IPS-18c (cell line): ENCODE measurements at regions not wholly inside any gene's neighbourhood (a gene's known extent, or its start where the extent isn't known, plus 50 kb on each side); places are given as distances from the start of the nearest gene placed in this dataset.
"Not testable (repeated sequence)": the region's sequence is repeated elsewhere in the genome, so short reads cannot be mapped to it uniquely, and the experiment has no call there.

Source experiments
- H3K4me3 ChIP-seq: 2 replicates; pipeline ENCODE4 v1.7.0; 2013; ENCODE audit warnings: low read depth, mild to moderate bottlenecking, low read length, moderate library complexity; ENCODE audit not compliant: insufficient read depth
- H3K9me3 ChIP-seq: one replicate; pipeline ENCODE4 v1.6.1; 2013; ENCODE audit warnings: mild to moderate bottlenecking, low read length, moderate library complexity; ENCODE audit not compliant: control insufficient read depth, insufficient read depth

DNA sequence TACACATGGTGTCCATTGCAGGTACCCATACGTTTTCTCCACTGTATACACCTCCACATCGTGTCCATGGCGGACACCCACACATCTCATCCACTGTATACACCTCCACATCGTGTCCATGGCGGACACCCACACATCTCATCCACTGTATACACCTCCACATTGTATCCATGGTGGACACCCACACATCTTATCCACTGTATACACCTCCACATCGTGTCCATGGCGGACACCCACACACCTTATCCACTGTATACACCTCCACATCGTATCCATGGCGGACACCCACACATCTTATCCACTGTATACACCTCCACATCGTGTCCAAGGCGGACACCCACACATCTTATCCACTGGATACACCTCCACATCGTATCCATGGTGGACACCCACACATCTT lies 50.4 kb upstream of the TTC34 start:
- H3K9me3 ChIP-seq = peaks cover 53% of the 10 kb centered on the region
- not testable (repeated sequence) for H3K4me3 ChIP-seq

- H3K9me3 ChIP-seq = peaks cover 52% of the 10 kb centered on the region
- H3K4me3 ChIP-seq = no peak overlapping the region
Measured at GRCh38 chr1:2853711-2854110, 52.2 kb upstream of the TTC34 start.

DNA sequence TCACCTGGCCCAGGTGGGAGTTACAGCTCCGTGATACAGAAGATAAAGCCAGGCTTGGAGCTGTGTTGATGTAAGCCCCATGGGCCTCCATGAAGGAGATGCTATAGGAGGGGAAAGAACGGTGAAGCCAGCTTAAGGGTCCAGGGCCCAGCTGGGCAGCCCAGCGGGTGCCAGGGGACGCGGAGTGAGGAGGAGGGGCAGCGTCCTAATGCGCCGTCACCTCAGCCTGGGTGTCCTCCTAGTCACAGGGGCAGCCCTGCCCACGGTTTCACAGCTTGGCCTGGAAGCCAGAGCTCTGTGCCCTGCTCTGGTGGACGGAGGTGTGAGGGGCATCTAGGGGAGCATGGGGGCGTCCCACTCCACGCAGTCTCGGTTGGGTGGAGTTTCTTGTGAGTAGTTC lies 52.7 kb upstream of the TTC34 start:
- no peak overlapping the region for H3K4me3 ChIP-seq
- peaks cover 52% of the 10 kb centered on the region for H3K9me3 ChIP-seq

- Histone ChIP-seq H3K4me3 (no peak overlapping the region), H3K9me3 (peaks cover 54% of the 10 kb centered on the region)
Measured at GRCh38 chr1:2854611-2855010, 53.1 kb upstream of the TTC34 start.

GRCh38 chr1:2855206-2856065 lies 53.9 kb upstream of the TTC34 start:
- H3K4me3 ChIP-seq = no peak overlapping the region
- H3K9me3 ChIP-seq = peaks cover 53% of the 10 kb centered on the region

GRCh38 chr1:2856066-2856390 lies 54.5 kb upstream of the TTC34 start:
- peaks cover 55% of the 10 kb centered on the region for H3K9me3 ChIP-seq
- no peak overlapping the region for H3K4me3 ChIP-seq

- peaks cover 56% of the 10 kb centered on the region for H3K9me3 ChIP-seq
- H3K4me3 ChIP-seq = no peak overlapping the region; the same call in 1 of the 2 replicates
Measured at GRCh38 chr1:2856676-2857375, 55.3 kb upstream of the TTC34 start.

- Histone ChIP-seq H3K9me3 (peaks cover 62% of the 10 kb centered on the region), H3K4me3 (peak overlapping the region; percentile 9; the same call in 1 of the 2 replicates)
Measured at GRCh38 chr1:2857521-2857920, 56.0 kb upstream of the TTC34 start.

DNA sequence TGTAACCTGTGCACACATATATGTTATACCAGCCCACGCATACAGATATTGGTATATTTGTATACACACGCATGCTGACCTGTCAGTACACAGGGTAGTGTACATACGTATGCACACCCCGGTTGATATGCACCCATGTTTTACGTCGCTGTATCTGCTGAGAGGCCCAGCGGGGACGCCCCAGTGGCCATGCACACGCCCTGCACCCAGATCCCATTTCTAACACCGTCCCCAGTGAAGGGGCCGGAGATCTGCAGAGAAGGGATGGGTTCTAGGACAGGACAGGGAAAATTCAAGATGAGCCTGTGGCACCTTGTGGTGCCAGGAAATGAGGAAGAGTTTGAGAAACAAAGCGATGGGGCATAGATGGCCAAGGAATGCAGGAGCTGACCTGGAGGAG lies 57.2 kb upstream of the TTC34 start:
- H3K9me3 ChIP-seq = peaks cover 70% of the 10 kb centered on the region
- no peak overlapping the region; the same call in 1 of the 2 replicates for H3K4me3 ChIP-seq

DNA sequence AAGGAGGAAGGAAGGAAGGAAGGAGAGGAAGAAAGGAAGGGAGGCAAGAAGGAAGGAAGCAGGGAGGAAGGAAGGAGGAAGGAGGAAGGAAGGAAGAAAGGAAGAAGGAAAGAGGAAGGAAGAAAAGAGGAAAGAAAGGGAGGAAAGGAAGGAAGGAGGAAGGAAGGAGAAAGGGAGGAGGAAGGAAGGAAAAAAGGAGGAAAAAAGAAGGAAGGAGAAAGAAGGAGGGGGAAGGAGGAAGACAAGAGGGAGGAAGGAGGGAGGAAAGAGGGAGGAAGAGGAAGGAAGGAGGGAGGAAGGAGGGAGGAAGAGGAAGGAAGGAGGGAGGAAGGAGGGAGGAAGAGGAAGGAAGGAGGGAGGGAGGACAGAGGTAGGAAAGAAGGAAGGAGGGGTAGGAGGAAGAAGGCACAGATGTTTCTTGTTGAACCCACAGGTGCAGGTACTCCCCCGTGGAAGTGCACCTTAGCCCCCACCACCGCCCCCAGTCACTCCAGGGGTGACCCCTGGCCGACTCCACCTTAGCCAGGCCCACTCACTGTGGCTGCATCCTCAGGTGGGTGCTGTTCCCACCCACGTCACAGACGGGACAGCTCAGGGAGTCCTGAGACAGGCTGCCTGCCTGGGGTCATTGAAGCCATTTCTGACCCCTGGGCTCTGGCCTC lies 57.9 kb upstream of the TTC34 start:
- Histone ChIP-seq H3K4me3 (no peak overlapping the region), H3K9me3 (peaks cover 68% of the 10 kb centered on the region)

- H3K4me3 ChIP-seq = no peak overlapping the region
- H3K9me3 ChIP-seq = peaks cover 64% of the 10 kb centered on the region
Measured at GRCh38 chr1:2859881-2860430, 58.5 kb upstream of the TTC34 start.

DNA sequence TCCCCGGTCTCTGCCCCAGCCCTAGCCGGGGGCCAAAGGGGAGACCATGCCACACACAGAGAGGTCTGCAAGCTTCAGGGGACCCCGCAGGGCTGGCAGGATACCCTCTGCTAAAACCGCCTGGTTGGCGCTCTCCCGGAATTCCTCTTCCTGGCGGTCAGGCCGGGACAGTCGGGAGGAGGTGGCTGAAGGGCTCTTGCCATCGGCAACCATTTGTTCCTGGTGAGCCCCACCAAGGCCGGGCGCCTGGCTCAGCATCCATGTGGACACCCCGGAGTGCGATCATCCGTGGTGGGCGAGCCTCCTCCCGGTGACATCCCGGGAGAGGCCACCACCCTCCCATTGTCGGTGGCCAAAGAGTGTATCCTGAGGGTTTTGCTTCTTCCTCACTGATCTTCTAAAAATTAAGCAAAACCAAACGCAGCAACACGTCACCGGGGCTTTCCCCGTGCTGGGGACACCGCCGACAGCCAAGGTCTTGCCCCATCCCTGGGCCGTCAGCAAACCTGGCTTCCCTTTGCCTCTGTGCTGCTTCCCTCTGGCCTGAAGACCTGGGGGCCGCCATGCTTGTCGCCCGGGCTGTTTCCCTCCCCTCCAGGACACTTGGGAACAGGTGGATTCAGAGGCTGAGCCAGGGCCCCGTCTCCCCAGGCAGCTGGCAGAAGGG lies 59.1 kb upstream of the TTC34 start:
- Histone ChIP-seq H3K9me3 (peaks cover 61% of the 10 kb centered on the region), H3K4me3 (no peak overlapping the region)

GRCh38 chr1:2861143-2861987 lies 59.9 kb upstream of the TTC34 start:
- H3K4me3 ChIP-seq = no peak overlapping the region; the same call in 1 of the 2 replicates
- peaks cover 59% of the 10 kb centered on the region for H3K9me3 ChIP-seq

DNA sequence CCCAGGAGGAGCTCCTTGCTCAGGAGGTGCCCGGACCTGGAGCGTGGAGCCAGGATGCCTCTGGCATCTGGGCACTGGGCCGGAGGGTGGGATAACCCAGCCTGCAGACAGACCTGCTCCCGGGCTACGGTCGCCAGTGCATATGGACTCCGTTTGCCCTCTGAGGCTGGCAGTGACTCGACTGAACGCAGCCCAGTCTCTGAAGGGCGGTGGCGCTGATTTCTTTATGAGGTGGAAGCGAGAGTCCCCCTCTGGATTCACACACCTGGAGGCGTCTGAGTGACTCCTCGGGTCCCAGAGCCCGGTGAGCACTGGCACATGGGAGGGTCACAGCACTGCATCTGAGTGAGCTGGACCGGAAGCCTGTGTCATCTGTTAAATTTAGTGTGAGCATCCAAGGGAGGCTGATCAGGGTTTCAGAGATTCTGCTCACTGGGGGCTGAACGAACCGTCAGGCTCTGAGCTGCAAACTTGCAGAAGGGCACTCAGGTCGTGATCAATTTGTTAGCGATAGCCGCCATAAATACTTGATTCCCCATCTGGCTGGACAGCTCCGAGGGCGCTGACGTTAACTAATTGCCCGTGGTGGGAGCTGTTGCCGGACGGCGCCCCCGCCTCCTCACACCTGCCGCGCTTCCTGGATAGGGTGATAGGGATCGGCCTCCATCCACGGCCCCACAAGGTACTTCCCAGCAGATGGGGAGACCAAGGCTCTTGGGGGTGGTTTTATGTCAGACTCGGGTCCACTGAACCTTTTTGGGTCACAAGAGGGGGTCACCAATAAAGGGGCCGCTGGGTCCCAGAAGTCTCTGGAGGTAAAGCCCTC lies 60.7 kb upstream of the TTC34 start:
- H3K4me3 ChIP-seq = no peak overlapping the region
- peaks cover 63% of the 10 kb centered on the region for H3K9me3 ChIP-seq

- Histone ChIP-seq H3K4me3 (no peak overlapping the region), H3K9me3 (peaks cover 61% of the 10 kb centered on the region)
Measured at GRCh38 chr1:2862814-2863647, 61.5 kb upstream of the TTC34 start.
